T1000 (cell line): ENCODE measurements at regions not wholly inside any gene's neighbourhood (a gene's known extent, or its start where the extent isn't known, plus 50 kb on each side); places are given as distances from the start of the nearest gene placed in this dataset.

Source experiments
- DNase-seq: peaks from one replicate; lab custom pipeline; 2025; ENCODE audit warnings: mixed read lengths; lab: John Stamatoyannopoulos, UW

GRCh38 chr2:120917886-120918285 is 182.2 kb downstream of the GLI2 start:
- DNase-seq: no peak

- DNase-seq: no peak
Observed at GRCh38 chr2:120919216-120919615, 183.5 kb downstream of the GLI2 start.

- peak; percentile 42 for DNase-seq
Observed at GRCh38 chr2:120919771-120920453, 184.2 kb downstream of the GLI2 start.

- no peak for DNase-seq
Observed at GRCh38 chr2:120920454-120921148, 184.9 kb downstream of the GLI2 start.

GRCh38 chr2:120921457-120921856 is 185.8 kb downstream of the GLI2 start:
- DNase-seq: no peak

- DNase-seq: no peak
Observed at GRCh38 chr2:120922571-120923332, 187.1 kb downstream of the GLI2 start.

- DNase-seq: no peak
Observed at GRCh38 chr2:120923426-120923825, 187.8 kb downstream of the GLI2 start.

GRCh38 chr2:120924924-120925323 is 189.3 kb downstream of the GLI2 start:
- DNase-seq: no peak

- no peak for DNase-seq
Observed at GRCh38 chr2:120926463-120927264, 191.0 kb downstream of the GLI2 start.

- no peak for DNase-seq
Observed at GRCh38 chr2:120927265-120927628, 191.6 kb downstream of the GLI2 start.

- no peak for DNase-seq
Observed at GRCh38 chr2:120929829-120930228, 194.2 kb downstream of the GLI2 start.

GRCh38 chr2:120930236-120930635 is 194.6 kb downstream of the GLI2 start:
- no peak for DNase-seq

- DNase-seq: no peak
Observed at GRCh38 chr2:120930864-120931263, 195.2 kb downstream of the GLI2 start.

GRCh38 chr2:120932472-120932871 is 196.8 kb downstream of the GLI2 start:
- no peak for DNase-seq

GRCh38 chr2:120932881-120933280 is 197.2 kb downstream of the GLI2 start:
- DNase-seq: no peak

- DNase-seq: no peak
Observed at GRCh38 chr2:120933693-120934573, 198.3 kb downstream of the GLI2 start.

GRCh38 chr2:120934574-120935338 is 199.1 kb downstream of the GLI2 start:
- DNase-seq: peak; percentile 57

- DNase-seq: peak; percentile 60
Observed at GRCh38 chr2:120935339-120936313, 200.0 kb downstream of the GLI2 start.
